ENCODE measurements at regions not wholly inside any gene's neighbourhood (a gene's known extent, or its start where the extent isn't known, plus 50 kb on each side); places are given as distances from the start of the nearest gene placed in this dataset.

DNA sequence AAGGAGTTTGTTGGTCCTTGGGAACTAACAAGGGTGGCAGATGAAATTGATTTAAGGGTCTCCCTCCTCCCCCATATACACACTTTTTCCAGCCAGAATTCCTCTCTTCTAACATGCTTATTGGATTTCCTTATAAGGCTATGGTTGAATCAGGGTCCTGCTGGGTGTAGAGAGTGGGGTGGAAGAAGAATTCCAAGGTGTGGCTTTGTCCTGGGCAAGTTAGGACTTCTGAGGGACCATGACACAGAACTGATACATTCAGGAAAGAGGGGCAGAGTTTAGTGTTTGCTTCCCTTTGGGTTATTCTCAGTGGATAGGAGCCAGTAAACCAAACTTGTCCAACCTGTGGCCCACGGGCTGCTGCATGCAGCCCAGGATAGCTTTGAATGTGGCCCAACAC is 116.5 kb downstream of the SNX18 start:
- DNase-seq: no peak

DNA sequence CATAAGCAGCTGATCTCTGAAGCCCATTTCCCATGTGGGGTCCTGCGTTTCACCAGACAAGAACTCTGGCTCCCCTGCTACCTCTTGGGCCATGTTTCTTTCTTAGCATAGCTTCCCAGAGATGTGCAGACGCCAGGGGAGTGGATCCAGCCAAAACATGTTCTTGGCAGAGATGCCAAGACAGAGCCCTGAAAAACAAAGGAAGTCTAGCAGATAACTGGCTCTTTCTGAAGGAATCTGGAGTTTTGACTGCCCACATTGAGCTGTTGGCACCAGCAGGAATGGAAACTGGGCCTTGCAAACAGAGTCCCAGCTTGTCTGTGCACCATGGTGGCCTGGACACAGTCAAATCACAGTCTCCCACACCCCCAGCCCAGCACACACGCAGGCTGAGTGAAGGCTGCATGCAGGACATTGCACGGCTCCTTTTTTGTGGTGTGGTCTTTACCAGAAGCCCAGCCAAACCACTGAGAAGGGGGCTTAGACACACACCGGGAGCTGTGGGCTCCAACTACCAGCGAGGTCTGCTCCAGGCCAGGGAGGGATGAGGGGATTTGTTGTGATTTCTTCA is 114.7 kb downstream of the SNX18 start:
- no peak for DNase-seq

DNA sequence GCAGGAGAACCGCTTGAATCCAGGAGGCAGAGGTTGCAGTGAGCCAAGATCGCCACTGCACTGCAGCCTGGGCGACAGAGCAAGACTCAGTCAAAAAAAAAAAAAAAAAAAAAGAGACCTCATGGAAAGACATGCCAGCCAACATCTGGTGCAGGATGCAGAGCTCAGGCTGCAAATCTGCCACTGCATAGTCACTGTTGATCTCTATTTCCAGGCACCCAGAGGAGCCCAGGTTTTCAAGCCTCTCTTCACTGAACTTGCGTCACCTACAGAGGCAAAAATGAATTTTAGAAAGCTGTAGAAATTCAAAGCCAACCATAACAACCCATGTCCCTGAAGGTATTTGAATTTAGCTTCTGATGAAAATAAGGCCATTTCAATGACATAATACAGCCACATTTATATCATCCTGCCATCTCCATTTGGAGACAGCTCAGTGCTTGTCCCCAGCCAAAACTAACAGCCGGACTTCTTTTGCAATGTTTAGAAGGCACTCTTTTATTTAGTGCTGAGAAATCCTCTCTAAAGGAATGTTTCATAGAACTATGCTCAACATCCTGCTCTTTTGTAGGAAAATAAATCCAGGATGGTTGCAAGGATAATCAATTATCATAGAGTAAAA is 113.3 kb downstream of the SNX18 start:
- DNase-seq: no peak

DNA sequence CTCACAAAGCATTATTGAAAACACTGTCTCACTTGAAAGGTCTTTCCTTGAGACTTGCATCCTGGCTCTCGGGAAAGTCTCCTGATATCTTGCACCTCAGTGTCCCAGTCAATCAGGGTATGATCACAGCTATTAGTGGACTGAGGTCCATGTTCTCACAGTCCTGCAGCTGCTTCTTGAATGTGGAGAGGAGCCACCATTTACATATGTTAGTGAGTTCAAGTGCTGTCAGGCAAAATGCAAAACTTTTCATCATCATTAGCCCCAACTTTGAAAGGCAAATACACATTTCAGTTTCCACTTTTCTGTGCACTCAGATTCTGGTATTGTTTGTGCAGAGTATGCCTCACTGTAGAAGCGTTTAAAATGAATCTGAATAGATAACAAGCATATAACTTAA is 111.6 kb downstream of the SNX18 start:
- no peak for DNase-seq

DNA sequence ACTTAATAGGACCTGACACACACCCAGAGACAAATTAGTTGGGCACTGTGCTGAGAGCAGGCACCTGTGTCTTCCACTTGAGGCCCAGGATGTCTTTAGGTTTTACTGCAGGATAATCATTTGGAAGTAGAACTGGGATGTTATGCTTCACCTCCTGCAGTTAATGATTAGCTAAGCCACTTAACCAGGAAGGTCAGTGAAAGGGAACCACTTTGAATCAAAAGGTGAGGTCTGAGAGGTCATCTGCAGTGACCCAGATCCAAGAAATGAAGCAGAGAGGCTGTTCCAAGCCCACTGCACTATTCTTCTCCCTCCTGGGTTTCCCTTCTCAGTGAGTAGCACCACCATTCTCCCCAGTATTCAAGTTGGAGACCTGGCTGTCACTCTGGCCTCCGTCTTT is 110.5 kb downstream of the SNX18 start:
- DNase-seq: peak; percentile 93

DNA sequence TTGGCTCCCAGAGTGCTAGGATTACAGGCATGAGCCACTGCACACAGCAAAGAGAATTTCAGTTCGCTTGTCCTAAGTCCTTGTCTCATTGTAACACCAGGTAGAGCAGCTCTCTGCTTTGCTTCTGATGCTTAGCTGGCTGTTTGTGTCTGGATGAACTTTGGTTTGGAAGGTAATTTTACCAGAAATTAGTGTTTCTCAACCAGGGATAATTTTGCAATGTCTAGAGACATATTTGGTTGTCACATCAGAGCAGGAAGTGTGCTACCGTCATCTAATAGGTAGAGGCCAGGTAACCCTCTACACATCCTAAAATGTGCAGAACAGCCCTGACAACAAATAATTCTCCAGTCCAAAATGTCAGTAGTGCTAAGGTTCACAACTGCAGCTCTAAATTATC is 108.8 kb downstream of the SNX18 start:
- no peak for DNase-seq

DNA sequence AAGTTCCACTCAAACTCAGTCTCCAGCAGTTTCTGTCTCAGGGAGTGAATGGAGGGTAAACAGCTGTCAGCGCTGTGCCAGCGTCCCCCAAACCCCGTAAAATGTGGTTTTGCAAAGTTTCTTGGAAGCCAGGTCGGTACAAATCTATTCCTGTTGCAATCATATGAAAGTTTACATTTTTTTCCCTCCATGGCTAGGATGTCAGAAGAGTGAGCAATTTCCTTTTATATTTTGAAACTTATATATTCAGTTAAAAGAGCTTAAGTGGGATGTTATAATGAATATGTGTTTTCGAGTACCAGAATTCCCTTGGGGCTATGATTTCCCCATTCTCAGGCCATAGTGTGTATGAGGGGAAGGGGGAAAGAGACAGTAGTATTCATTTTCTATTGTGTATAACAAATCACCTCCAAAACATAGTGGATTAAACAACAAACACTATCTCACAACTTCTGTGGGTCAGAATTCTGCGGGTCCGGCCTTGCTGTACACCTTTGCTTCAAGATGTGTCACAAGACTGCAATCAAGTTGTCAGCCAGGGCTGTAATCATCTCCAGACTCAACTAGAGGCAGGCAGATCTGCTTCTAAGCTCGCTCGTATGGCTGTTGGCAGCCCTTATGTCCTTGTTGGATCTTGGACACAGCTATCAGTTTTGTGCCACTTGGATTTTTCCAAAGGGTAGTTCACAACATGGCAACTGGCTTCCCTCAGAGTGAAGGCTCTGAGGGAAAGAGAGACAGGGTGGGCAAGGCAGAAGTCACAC is 107.4 kb downstream of the SNX18 start:
- no peak for DNase-seq

DNA sequence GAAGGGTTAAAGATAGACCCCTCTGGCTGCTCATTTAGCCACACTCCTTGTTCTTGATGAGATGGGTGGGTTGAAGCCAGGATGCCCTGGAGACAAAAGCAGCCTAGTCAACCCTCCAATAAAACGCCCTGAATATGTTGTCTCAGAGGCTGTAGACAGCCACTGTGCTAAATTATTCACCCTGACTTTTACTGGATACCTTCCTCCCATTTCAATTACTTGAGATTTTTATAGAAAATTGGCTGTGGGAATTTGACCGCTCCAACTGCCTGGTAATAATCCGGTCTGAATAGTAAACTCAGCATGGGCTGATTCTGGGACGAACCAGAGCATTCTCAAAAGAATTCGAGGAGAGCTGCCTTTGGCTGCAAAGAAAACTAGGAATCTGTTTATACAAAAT is 104.2 kb downstream of the SNX18 start:
- DNase-seq: no peak

DNA sequence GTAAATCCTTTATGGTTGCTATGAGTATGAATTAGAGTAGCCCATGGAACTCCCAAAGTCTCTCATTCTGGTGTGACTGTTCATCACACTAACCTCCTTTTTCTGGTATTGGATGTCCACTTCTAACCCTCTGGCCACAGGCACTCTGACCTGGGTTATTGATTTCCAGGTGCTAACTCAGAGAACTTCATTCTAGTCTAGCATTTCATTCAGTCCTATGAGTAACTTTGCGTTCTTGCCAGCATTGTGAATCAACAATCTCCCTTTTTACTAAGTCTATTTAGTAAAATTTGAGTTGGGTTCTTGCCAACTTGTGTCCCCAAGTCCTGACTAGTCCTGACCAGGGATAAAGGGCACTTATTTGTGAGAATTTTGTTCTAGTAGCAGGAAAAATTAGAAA is 103.5 kb downstream of the SNX18 start:
- no peak for DNase-seq

DNA sequence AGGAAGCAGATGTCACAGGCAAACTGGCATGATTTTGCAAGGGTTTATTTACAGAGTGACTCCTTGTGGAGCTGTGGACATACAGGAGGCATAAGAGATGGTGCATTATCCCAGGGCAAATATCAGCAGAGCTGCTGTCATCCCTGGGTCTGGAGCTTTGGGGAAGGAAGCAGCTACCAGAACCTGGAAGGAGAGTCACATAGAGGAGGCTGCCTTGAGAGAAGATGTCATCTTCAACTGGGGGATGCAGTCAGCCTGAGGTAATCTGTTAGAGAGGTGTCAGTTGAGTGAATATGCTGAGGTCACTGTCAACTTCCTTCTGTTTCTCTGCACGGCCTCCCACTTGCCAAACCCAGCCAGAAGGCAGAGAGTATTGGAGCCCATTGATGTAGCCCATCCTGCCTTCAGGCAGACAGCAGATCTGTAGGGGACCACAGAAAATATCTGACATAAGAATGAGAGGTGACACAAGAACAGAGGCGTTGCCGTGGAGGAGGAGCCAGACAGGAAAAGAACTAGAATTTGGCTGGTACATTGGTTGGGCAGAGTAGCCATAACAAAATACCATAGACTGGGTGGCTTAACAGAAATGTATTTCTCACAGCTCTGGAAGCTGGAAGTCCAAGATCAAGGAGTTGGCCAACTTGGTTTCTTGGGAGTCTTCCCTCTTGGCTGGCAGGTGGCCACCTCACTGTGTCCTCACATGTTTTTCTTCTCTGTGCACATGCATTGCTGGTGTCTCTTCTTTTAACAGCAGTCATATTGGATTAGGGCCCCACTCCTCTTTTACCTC is 102.8 kb downstream of the SNX18 start:
- DNase-seq: peak; percentile 93

DNA sequence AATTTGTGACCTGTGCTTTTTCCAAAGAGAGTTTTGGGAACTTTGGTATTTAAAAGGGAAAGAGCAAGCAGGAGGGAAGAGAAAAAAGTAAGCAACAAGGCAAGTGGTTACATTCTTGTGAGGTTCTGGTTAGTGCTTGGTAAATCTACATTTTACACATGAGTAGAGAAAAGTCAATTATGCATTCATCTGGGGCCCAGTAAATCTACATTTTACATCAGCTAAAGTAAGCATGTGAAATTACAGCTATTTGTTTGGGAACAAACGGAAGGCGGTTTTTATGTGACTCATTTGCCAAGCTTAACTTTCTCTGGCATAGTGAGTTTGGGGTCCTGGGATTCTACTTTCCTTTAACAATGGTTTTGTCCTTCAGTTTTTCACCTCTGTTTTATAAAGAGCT is 102.2 kb downstream of the SNX18 start:
- DNase-seq: no peak

DNA sequence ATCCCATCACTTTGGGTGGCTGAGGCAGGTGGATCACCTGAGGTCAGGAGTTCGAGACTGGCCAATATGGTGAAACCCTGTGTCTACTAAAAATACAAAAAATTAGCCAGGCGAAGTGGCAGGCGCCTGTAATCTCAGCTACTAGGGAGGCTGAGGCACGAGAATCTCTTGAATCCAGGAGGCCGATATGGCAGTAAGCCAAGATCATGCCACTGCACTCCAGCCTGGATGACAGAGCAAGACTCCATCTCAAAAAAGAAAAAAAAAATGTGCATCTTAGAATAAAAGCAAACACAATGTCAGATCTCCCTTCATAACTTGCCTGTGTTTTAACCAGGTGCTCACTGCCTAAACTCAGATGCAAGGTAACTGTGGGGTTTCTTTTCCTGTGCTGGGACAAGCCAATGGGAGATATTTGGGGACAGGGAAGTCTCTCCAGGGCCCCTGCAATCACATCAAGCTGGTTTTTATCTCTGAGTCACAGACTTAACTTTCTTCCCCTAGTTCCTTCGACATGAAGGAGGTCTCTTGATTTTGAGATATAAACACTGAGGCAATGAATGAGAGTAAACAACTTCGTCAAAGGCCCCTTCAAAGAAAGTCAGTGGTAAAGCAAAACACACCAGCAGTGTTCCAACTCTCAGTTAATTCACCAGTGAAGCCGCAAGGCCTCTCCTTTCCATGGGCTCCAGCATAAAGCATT is 99.1 kb downstream of the SNX18 start:
- no peak for DNase-seq

DNA sequence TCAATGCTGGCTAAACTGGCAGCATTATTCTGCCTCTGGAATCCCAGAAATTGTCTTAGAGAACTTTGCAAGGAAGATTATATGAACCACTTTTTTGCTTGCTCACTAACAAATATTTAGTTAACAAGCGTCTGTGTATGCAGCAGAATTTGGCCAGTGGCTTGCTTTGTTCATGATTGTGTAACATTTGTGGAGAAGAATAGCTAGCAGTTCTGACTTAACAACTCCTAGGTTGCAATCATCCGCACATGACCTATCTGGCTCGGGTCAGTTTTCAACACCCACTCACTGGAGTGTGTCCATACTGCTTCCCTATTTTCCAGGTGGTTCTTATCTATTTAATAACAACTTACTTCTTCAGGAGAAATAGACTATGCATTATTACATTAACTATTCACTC is 98.5 kb downstream of the SNX18 start:
- DNase-seq: no peak

DNA sequence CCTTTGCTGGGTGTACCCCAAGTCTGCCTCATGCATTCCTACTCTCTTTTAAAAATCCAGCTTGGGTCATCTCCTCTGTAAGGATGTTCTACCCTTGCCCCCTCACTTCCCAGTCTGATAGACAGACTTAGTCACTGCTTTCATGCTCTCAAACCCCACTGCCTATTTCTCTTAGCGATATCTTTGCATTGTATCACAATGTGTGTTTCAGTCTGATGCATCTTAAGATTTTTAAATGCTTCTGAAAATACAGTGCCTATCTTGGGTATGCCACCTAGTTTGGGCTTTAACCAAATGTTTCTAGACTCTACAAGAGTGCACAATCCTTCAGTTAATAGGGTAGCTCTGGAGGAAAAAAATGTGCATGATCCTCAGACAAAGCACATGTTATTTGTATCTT is 97.8 kb downstream of the SNX18 start:
- DNase-seq: no peak

DNA sequence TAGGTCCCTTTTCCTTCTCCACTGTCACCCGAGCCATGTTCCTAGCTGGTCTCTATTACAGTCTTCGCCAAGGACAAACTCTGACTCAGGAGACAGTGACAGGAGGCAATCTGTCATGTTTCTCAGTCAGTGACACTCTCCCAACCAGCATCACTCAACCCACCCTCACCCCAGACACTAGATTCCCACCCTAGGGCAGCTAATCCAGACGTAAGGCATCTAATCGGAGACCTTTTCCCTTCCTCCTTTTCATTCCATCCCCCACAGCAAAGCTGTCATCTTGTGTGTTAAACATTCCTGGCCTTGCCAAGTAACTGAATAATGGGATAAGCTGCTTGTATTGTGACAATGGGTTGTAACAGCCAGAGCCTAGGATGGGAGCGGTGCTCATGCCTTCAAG is 95.2 kb downstream of the SNX18 start:
- DNase-seq: no peak

DNA sequence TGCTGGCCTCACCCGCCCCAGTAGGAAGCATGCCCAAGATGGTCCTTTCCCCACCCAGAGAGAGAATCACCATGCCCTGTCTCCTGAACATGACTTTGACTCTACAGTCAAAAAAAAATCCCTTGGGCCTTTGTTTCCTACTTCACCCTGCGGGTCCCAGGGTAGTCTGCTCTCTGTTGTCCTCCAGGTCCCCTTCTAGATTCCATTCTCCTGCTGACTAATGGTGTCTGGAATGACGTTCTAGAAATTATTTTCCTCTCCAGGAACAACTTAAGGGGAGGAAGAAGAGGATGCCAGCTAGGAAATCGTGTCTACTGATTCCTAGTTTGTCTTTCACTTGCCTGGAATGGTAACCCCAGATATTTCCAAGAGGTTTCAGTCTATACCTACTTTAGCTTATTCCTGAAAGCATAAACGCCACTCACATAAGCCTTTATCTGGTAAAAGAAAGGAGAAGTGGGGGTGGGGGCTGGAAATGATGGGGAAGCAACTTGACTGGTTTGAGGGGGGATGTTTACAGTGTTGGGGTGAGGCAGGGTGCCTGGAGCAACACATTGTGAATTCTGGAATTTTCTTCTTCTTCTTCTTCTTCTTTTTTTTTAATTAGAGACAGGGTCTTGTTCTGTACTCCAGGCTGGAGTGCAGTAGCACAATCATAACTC is 93.9 kb downstream of the SNX18 start:
- DNase-seq: no peak

DNA sequence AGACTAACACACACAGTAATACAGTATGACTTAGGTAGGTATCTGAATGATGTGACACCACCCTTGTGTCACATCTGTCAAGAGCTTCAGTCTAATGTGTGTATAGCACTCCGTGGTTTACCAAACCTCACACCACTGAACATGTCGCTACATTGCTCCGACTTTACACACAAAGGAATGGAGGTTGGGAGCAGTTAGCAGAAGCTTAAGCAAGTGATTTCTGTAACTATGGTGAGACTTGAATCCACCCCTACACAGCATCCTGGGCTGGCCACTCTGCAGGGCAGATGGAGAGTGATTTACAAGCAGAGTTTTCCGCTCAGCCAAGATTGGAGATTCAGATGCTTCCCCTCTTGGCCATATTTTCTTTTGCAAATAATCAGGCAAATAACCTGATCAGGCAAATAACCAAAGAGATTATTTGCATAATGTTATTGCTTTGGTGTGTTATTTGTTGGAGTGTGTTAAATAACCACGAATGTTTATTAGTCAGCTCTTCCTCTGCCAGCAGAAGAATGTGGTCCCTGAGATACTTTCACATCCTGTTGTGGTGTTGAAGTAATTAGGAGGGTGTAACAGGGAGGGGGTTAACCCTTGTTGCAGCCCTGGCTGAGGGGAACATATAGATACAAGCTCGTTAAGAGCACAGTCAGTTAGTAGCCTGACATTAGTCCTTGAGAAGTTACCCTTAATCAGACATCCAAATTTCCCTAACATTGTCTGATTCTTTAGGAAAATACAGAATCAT is 92.8 kb downstream of the SNX18 start:
- no peak for DNase-seq

DNA sequence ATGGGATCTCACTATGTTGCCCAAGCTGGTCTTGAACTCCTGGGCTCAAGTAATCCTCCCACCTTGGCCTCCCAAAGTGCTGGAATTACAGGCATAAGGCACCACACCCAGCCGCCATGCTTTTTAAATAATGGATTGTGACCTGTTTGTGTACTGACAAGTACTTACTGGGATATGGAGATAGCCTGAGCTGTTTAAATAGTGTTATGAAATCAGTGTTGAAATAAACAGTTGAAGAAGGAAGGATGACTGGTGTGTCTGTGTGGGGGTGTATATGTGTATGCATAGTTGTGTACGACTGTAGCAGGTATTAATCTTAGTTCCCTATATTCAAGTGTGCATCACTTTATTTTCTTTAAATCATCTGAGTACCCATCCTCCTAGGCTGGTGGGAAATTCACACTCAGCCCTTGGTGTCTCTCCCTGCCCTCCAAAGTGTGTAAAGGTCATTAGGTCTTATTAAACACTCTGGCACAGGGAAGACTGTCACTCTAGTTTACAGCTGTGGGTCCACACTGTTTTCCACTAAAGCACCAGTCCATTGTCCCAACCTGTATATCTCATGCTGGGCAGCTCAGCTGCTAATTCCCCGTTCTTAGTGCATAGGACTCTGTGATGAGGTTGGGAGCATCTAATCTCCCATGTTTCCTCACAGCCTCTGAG is 91.0 kb downstream of the SNX18 start:
- DNase-seq: no peak

DNA sequence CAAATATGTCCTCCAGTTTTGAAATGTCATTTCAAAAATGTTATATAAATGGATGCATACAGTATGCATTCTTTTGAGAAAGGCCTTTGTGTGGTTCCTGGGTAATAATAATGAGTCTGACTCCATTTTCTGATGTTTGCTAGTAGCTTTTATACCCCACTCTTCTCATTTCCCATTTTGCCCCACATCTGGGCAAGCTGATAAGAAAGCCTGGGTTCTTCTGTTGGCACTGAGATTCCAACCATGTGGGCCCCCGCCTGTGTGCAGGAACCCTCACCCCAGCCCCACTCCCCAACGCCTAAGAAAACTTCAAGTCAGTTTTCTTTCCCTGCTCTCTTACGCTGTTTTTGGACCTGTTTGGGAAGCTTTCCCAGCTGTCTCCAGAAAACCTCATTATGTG is 89.4 kb downstream of the SNX18 start:
- no peak for DNase-seq

DNA sequence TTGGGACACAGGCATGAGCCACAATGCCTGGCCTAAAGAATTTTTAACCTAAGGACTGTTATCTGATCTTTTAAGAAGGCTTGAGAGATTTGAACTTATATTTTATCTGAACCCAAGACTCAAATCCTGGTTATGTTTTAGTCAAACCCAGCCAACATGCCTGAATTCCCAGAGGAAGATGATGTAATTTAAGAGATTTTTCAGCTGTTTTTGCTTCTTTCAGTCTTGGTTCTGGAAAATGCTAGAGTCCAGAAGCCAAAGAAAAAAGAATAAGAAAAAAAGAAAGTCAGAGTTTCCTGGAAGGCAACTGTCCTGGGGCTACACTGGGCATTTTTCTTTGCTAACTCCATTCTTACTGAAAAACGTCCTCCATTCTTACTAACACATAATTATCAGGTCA is 85.8 kb downstream of the SNX18 start:
- DNase-seq: no peak

DNA sequence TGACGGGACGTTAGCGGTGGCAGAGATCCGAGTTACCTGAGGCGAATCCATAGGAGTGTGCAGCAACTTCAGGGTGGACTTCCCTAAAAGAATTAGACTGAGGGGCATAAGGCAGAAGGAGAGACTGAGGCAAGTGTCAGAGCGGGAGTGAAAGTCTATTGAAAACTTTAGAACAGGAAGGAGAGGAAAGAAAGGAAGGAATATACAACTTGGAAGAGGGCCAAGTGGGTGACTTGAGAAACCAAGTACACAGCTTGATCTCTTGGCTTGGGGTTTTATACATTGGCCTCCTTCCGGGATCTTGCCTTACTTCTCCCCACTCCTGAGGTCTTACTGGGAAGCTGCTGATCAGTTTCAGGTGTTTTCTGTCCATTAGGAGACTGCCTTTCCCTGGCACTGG is 84.9 kb downstream of the SNX18 start:
- DNase-seq: no peak

Measured in DMS53 (cell line).